ENCODE measurements at regions not wholly inside any gene's neighbourhood (a gene's known extent, or its start where the extent isn't known, plus 50 kb on each side); places are given as distances from the start of the nearest gene placed in this dataset.
"Not testable (repeated sequence)": the region's sequence is repeated elsewhere in the genome, so short reads cannot be mapped to it uniquely, and the experiment has no call there.

DNA sequence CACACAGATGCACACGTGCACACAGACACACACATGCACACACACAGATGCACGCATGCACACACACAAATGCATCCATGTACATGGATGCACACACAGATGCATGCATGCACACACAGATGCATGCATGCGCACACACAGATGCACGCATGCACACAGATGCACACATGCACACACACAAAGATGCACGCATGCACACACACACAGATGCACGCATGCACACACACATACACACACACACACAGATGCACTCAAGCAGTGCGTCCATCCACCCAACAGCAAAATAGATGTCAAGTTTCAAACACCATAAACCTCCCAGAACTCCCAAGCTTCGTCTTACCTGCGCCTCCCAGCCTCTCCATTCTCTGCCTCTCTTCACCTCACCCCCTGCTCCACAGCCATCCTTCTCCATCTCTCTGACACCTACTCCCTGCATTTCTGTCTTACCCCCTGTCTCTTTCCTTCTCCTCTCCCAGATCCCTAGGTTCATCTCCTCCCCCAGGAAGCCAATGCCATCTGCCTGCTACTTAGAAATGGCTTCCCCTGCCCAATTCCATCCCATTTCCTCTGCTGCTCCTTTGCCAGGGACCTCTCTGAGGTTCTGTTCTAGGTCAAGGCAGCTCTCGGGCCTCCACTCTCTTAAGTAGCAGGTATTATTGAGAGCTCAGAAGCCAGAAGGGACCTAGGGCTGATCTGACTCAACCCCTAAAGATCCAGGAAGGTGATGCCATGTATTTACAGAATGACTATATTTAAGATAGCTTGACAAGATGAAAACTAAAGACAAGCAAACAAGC, 297.2 kb downstream of the MED10 start:
- no peak for DNase-seq

DNA sequence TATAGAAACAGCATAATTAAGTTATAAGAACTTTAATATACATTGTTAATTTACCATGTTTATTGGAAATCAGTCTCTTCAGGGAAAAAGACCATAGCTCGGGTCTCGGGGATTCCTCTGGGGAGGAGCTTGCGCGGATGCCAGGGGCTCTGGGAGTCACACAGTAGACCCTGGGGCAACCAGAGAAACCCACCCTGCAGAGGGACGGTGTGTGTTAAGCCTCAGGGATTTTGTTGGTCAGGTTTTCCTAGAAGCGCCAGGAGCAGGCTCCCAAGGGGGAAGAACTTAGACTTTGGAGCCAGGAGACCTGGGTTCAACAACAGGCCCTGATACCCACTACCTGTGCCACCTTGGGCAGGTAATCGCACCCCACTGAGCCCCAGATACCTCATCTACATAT, 297.9 kb downstream of the MED10 start:
- DNase-seq, result no peak

- no peak for DNase-seq
These were observed 299.5 kb downstream of the MED10 start for GRCh38 chr5:6078881-6079280.

DNA sequence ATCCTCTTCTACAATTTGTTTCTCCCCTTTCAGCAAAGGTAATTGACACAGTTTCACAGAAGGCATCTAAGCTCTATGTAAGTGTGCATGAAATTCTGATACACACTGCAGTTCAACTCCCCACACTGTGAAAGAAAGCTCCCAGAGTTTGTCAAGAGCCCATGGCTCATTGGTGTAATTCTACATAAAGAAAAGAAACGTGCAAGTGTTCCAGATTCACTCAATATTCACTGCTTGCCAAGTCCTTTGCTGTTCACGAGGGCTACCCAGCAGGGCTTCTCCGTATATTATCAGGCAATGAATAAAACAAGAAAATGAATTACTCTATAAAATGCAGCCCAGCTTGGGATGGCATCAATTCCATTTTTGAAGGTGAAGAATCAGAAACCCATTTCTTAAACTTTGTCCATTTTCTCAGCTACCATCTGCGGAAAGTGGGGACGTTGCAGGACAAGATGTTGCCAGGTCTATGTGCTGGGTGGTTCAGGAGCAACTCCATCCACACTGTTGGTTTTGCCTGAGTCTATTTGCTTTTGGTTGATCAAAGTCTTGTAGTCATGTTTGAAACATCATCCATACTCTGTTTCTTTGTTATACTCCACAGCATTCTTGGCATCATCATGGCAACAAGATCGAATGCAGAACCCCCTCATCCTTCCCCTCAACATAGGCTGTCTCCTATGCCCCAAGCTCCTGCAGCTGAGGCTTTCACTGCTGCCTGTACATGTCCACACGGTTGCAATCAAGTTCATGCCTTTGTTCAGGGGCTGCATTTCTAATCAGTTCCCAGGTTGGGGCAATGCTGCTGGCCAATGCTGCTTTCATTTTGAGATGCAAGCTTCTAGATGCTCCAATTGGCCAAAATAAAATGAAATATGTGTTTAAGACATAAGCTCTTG, 301.8 kb downstream of the MED10 start:
- DNase-seq, result no peak

DNA sequence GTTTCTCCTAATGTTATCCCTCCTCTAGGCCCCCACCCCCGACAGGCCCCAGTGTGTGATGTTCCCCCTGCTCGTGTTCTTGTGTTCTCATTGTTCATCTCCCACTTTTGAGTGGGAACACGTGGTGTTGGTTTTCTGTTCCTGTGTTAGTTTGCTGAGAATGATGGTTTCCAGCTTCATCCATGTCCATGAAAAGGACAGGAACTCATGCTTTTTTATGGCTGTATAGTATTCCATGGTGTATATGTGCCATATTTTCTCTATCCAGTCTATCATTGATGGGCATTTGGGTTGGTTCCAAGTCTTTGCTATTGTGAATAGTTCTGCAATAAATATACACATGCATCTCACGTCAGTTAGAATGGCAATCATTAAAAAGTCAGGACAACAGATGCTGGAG, 305.9 kb downstream of the MED10 start:
- DNase-seq, result not testable (repeated sequence)

DNA sequence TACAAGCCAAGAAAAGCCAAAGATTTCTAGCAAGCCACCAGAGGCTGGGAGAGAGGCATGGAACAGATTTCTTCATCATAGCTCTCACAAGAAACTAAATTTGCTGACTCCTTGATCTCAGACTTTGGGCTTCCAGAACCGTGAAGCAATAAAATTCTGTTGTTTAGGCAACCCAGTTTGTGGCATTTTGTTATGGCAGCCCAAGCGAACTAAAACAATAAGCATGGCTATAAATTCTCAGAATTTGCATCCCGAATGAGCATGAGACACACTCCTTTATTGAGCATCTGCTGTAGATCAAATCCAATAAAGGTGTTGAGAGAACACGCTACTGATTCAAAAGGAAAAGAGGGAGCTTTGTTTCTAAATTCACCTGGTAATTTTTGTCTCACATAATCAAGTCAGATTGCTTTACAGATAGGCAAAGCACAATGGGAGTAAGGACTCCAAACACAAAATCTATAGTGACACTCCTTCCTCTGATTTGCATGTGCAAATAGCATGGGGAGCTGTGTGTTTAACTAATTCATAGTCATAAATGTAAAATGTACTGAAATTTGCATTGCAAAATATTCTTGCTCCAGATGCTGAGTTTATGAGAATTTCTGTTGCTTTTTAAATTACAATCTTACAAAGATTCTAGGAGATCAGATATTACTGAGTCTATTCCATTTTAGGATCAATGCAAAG, 308.7 kb downstream of the MED10 start:
- no peak for DNase-seq

- DNase-seq, result no peak
These were observed 312.3 kb downstream of the MED10 start for GRCh38 chr5:6066016-6066415.

GRCh38 chr5:6059137-6059800, 319.1 kb downstream of the MED10 start:
- no peak for DNase-seq

- DNase-seq, result no peak
These were observed 320.2 kb downstream of the MED10 start for GRCh38 chr5:6058055-6058715.

GRCh38 chr5:6056280-6056679, 322.1 kb downstream of the MED10 start:
- no peak for DNase-seq

GRCh38 chr5:6049662-6050061, 328.7 kb downstream of the MED10 start:
- DNase-seq, result no peak

DNA sequence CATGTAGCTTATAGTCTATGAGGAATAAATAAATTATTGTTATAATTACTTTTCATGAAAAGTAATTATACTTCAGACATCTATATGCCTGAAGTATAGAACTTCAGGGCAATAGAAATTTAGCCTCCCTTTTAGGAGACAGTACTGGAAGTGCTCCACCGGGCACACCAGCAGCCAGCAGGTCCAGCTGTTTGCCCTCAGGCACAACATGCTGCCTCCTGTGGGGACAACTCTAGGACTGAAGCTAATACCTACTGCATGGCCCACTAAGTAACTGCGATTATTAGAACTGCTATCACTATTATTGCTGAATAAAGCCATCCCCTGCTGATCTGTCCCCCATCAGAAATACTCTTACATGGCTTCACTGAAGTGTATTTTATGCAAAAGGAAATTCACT, 329.6 kb downstream of the MED10 start:
- no peak for DNase-seq

- no peak for DNase-seq
These were observed 331.9 kb downstream of the MED10 start for GRCh38 chr5:6046296-6046967.

- DNase-seq, result no peak
These were observed 334.6 kb downstream of the MED10 start for GRCh38 chr5:6043491-6044310.

DNA sequence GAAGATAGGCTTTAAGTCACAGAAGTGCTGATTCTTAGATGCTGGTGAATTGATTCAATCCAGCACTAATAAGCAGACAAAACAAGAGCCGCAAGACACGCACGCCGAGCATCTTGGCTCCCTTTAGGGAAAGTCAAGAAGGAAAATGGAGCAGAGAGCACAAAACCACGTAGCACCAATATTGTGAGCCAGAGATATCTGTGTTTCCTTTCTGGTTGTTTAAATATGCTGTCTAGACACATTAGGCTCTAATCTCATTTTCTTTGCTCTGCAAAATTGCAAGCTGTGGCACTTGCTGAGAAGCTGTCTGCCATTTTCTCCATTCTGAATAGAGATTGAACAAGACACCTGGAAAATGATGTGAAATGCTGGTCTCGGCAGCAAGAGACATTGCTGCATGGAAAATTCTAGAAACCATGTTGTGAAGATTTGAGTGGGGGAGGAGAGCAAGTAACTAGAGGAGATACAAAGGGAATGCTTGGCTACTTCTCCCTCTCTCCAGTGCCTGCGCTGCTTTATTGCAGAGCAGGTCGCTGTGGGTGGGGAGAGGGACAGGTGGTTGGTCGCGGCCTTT, 336.3 kb downstream of the MED10 start:
- DNase-seq, result no peak

DNA sequence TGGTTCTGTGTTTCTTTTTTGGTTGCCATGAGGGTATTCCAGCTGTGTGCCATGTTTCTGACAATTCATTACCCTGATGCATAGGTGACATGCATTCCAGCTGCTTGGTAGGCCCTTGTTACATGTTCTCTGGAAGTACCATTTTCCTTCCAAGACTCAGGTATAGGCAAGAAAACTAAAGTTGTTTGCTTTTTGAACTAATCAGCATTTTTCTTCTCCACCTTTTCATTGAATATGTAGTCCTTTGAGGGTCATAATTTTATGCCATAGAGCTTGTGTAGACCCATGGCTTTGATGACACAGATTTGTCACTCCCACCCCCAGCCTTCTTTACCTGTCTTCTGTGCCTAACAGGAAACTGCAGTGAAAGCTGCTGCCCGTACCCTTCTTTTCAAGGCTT, 339.2 kb downstream of the MED10 start:
- DNase-seq, result no peak

DNA sequence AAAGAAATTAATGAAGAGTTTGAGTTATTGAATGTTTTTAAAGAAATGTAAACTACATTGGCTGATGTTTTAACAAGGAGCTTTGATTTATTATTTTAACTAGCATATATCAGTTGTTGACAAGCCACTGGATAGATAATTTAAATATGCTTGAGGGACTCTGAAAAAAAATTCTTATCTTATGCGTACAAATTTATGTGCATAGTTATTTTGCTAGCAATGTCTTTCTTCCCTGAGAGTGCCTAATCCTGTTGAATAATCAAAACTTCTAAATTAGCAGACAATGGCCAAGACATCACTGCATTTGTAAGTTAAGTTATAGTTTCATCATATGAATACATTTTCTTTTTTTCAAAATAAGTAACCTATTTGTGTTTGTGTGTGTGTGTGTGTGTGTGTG, 342.3 kb downstream of the MED10 start:
- DNase-seq, result no peak

GRCh38 chr5:6029811-6030271, 348.5 kb downstream of the MED10 start:
- DNase-seq, result no peak

All from amygdala (tissue), 56 donors.